ENCODE measurements at regions not wholly inside any gene's neighbourhood (a gene's known extent, or its start where the extent isn't known, plus 50 kb on each side); places are given as distances from the start of the nearest gene placed in this dataset.

GRCh38 chr5:141800617-141801016 lies 77.6 kb downstream of the PCDH1 start:
- Histone ChIP-seq H3K4me3 (no peak overlapping the region), H3K36me3 (ENCODE audit: low read depth, missing control alignments) (no peaks in the 10 kb centered on the region), H3K4me1 (peaks cover 2% of the 10 kb centered on the region), H3K9me3 (no peaks in the 10 kb centered on the region), H3K27ac (no peak overlapping the region), H3K27me3 (no peaks in the 10 kb centered on the region)
- intact Hi-C loops (cut with DNase I; ENCODE audit: low total_unique reads) = no loop called here
- TF ChIP-seq POLR2A (IDR thresholded peaks at IDR 0.05) = no peak
- TF ChIP-seq, protein P1, sequence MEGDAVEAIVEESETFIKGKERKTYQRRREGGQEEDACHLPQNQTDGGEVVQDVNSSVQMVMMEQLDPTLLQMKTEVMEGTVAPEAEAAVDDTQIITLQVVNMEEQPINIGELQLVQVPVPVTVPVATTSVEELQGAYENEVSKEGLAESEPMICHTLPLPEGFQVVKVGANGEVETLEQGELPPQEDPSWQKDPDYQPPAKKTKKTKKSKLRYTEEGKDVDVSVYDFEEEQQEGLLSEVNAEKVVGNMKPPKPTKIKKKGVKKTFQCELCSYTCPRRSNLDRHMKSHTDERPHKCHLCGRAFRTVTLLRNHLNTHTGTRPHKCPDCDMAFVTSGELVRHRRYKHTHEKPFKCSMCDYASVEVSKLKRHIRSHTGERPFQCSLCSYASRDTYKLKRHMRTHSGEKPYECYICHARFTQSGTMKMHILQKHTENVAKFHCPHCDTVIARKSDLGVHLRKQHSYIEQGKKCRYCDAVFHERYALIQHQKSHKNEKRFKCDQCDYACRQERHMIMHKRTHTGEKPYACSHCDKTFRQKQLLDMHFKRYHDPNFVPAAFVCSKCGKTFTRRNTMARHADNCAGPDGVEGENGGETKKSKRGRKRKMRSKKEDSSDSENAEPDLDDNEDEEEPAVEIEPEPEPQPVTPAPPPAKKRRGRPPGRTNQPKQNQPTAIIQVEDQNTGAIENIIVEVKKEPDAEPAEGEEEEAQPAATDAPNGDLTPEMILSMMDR (IDR thresholded peaks at IDR 0.05) = no peak
- 70 to 74% methylated on average over 6 of the region's 6 CpGs for WGBS, 2 donors
- no peak for DNase-seq

GRCh38 chr5:141799507-141800167 lies 78.6 kb downstream of the PCDH1 start:
- WGBS, 2 donors = 85 to 89% methylated on average over 7 of the region's 7 CpGs
- Histone ChIP-seq H3K27ac (no peak overlapping the region), H3K27me3 (no peaks in the 10 kb centered on the region), H3K4me1 (no peaks in the 10 kb centered on the region), H3K36me3 (ENCODE audit: low read depth, missing control alignments) (no peaks in the 10 kb centered on the region), H3K4me3 (no peak overlapping the region), H3K9me3 (no peaks in the 10 kb centered on the region)
- intact Hi-C loops (cut with DNase I; ENCODE audit: low total_unique reads) = no loop called here
- DNase-seq = no peak
- TF ChIP-seq, protein P1 (IDR thresholded peaks at IDR 0.05) = no peak

DNA sequence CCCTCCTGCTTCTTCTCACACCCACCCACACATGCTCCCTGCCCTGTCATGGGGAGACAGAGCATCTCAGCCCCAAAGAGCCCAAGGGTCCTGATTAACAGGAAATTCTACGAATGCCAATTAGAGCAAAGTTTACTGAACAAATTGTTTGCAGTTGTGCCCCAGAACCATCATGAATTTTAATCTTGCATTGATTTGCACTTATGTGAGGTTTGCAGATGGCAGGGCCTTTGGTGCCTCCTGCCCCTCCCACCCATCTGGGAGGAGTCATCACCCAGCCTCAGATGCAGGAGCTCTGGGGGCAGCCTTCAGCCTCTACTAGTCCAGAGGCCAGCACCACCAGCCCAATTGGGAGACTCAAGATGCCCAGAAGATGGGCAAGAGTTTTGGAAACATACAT lies 80.8 kb downstream of the PCDH1 start:
- DNase-seq = no peak
- intact Hi-C loops (cut with DNase I; ENCODE audit: low total_unique reads) = no loop called here
- Histone ChIP-seq H3K4me1 (no peaks in the 10 kb centered on the region), H3K36me3 (ENCODE audit: low read depth, missing control alignments) (no peaks in the 10 kb centered on the region), H3K27ac (no peak overlapping the region), H3K9me3 (no peaks in the 10 kb centered on the region), H3K4me3 (no peak overlapping the region), H3K27me3 (no peaks in the 10 kb centered on the region)
- 0 to 25% methylated on average over 1 of the region's 1 CpG for WGBS, 2 donors
- TF ChIP-seq, protein P1 (IDR thresholded peaks at IDR 0.05) = no peak
- TF ChIP-seq POLR2A (IDR thresholded peaks at IDR 0.05) = no peak

- WGBS, 2 donors = 88 to 91% methylated on average over 5 of the region's 5 CpGs
- Histone ChIP-seq H3K27ac (no peak overlapping the region), H3K27me3 (no peaks in the 10 kb centered on the region), H3K9me3 (no peaks in the 10 kb centered on the region), H3K4me1 (no peaks in the 10 kb centered on the region), H3K36me3 (ENCODE audit: low read depth, missing control alignments) (no peaks in the 10 kb centered on the region), H3K4me3 (no peak overlapping the region)
- no peak for DNase-seq
- TF ChIP-seq, protein P1 (IDR thresholded peaks at IDR 0.05) = no peak
- no peak for TF ChIP-seq POLR2A (IDR thresholded peaks at IDR 0.05)
- intact Hi-C loops (cut with DNase I; ENCODE audit: low total_unique reads) = no loop called here
Measured at GRCh38 chr5:141795421-141795820, 82.8 kb downstream of the PCDH1 start.

GRCh38 chr5:141793881-141794280 lies 84.3 kb downstream of the PCDH1 start:
- no peak for DNase-seq
- H3K4me1 ChIP-seq = no peaks in the 10 kb centered on the region
- no peak overlapping the region for H3K27ac ChIP-seq
- no peaks in the 10 kb centered on the region for H3K9me3 ChIP-seq
- WGBS, 2 donors = 75 to 85% methylated on average over 4 of the region's 4 CpGs
- no peak overlapping the region for H3K4me3 ChIP-seq
- H3K27me3 ChIP-seq = no peaks in the 10 kb centered on the region
- no peaks in the 10 kb centered on the region for H3K36me3 ChIP-seq (ENCODE audit: low read depth, missing control alignments)
- intact Hi-C loops (cut with DNase I; ENCODE audit: low total_unique reads) = no loop called here
- TF ChIP-seq POLR2A (IDR thresholded peaks at IDR 0.05) = no peak
- TF ChIP-seq, protein P1 (IDR thresholded peaks at IDR 0.05) = no peak

All from testis (tissue), 2 donors.